HEK293T (cell line): ENCODE measurements at regions not wholly inside any gene's neighbourhood (a gene's known extent, or its start where the extent isn't known, plus 50 kb on each side); places are given as distances from the start of the nearest gene placed in this dataset.

Experiments used
- BHLHE40 ChIP-seq: fragments of 450-650 bp; IDR thresholded peaks from 2 replicates; pipeline ENCODE4 v1.6.1; 2016; ENCODE audit warnings: mild to moderate bottlenecking, moderate library complexity, borderline replicate concordance
- ELF4 ChIP-seq: fragments of 450-650 bp; IDR thresholded peaks from 2 replicates; pipeline ENCODE4 v1.6.1; 2017; ENCODE audit warnings: antibody characterized with exemption
- FOXK2 ChIP-seq: fragments of 450-650 bp; IDR thresholded peaks from 2 replicates; pipeline ENCODE4 v1.6.1; 2016; ENCODE audit warnings: mild to moderate bottlenecking
- SP1 ChIP-seq: fragments of 450-650 bp; IDR thresholded peaks from 2 replicates; pipeline ENCODE4 v1.6.1; 2017
- SUZ12 ChIP-seq: fragments of 450-650 bp; IDR thresholded peaks from 2 replicates; pipeline ENCODE4 v1.6.1; 2016; ENCODE audit warnings: mild to moderate bottlenecking

GRCh38 chr1:78760858-78761257 is 111.2 kb downstream of the IFI44 start:
- TF ChIP-seq ELF4 (no peak), SP1 (no peak), BHLHE40 (no peak), SUZ12 (no peak), FOXK2 (no peak)
